Muscle layer of colon (tissue), 2 donors: ENCODE measurements at regions not wholly inside any gene's neighbourhood (a gene's known extent, or its start where the extent isn't known, plus 50 kb on each side); places are given as distances from the start of the nearest gene placed in this dataset.

Experiments used
- H3K27ac ChIP-seq: one replicate; pipeline ENCODE4 v1.7.0; 2013; ENCODE audit warnings: low read depth, mild to moderate bottlenecking, low read length, moderate library complexity
- H3K27me3 ChIP-seq, 2 donors: one replicate each; pipeline ENCODE4 v1.7.0; 2013; ENCODE audit warnings: low read length in 2 of 2, mild to moderate bottlenecking in 2 of 2; ENCODE audit not compliant: insufficient read depth in 2 of 2, control insufficient read depth in 1 of 2
- H3K36me3 ChIP-seq: one replicate; pipeline ENCODE4 v1.7.0; 2013; ENCODE audit warnings: mild to moderate bottlenecking, low read length; ENCODE audit not compliant: insufficient read depth
- H3K4me1 ChIP-seq: one replicate; pipeline ENCODE4 v1.7.0; 2013; ENCODE audit warnings: mild to moderate bottlenecking, low read length; ENCODE audit not compliant: insufficient read depth
- H3K4me3 ChIP-seq, 2 donors: one replicate each; pipeline ENCODE4 v1.7.0; 2013; ENCODE audit warnings: low read length in 2 of 2, low read depth in 1 of 2, mild to moderate bottlenecking in 1 of 2, moderate library complexity in 1 of 2
- H3K9ac ChIP-seq: one replicate; pipeline ENCODE4 v1.7.0; 2013; ENCODE audit warnings: low read length
- H3K9me3 ChIP-seq: one replicate; pipeline ENCODE4 v1.7.0; 2013; ENCODE audit warnings: mild to moderate bottlenecking, low read length
- donor health status: abdominal sarcoma.
- donor health status: Adenocarcinoma of cecum.

- H3K27me3 ChIP-seq, result no peaks in the 10 kb centered on the region
- no peak overlapping the region for H3K27ac ChIP-seq
- no peak overlapping the region for H3K9ac ChIP-seq
- no peaks in the 10 kb centered on the region for H3K36me3 ChIP-seq
- no peaks in the 10 kb centered on the region for H3K9me3 ChIP-seq
- H3K4me3 ChIP-seq, result no peak overlapping the region
- H3K4me1 ChIP-seq, result peaks cover 18% of the 10 kb centered on the region
Measured at GRCh38 chr6:105646391-105646867, 243.5 kb upstream of the PREP start.

- H3K27ac ChIP-seq, result no peak overlapping the region
- no peaks in the 10 kb centered on the region for H3K27me3 ChIP-seq
- H3K4me1 ChIP-seq, result peaks cover 18% of the 10 kb centered on the region
Measured at GRCh38 chr6:105645958-105646357, 243.1 kb upstream of the PREP start.

GRCh38 chr6:105645156-105645555 lies 242.3 kb upstream of the PREP start:
- no peak overlapping the region for H3K9ac ChIP-seq
- no peak overlapping the region for H3K4me3 ChIP-seq
- H3K27me3 ChIP-seq, result no peaks in the 10 kb centered on the region
- H3K27ac ChIP-seq, result no peak overlapping the region
- no peaks in the 10 kb centered on the region for H3K9me3 ChIP-seq
- H3K4me1 ChIP-seq, result peaks cover 18% of the 10 kb centered on the region
- no peaks in the 10 kb centered on the region for H3K36me3 ChIP-seq

More at GRCh38 chr6:105645958-105646357, 243.1 kb upstream of the PREP start:
- H3K9me3 ChIP-seq, result no peaks in the 10 kb centered on the region
- H3K36me3 ChIP-seq, result no peaks in the 10 kb centered on the region
- H3K9ac ChIP-seq, result no peak overlapping the region
- no peak overlapping the region for H3K4me3 ChIP-seq

GRCh38 chr6:105644691-105645090 lies 241.8 kb upstream of the PREP start:
- Histone ChIP-seq H3K36me3 (no peaks in the 10 kb centered on the region), H3K4me1 (peaks cover 18% of the 10 kb centered on the region), H3K27me3 (no peaks in the 10 kb centered on the region), H3K27ac (no peak overlapping the region), H3K9me3 (no peaks in the 10 kb centered on the region), H3K9ac (no peak overlapping the region), H3K4me3 (no peak overlapping the region)

- no peaks in the 10 kb centered on the region for H3K27me3 ChIP-seq
- peaks cover 18% of the 10 kb centered on the region for H3K4me1 ChIP-seq
- H3K9me3 ChIP-seq, result no peaks in the 10 kb centered on the region
- no peaks in the 10 kb centered on the region for H3K36me3 ChIP-seq
- H3K27ac ChIP-seq, result no peak overlapping the region
- no peak overlapping the region for H3K4me3 ChIP-seq
- H3K9ac ChIP-seq, result no peak overlapping the region
Measured at GRCh38 chr6:105644073-105644489, 241.2 kb upstream of the PREP start.

GRCh38 chr6:105642708-105643107 lies 239.8 kb upstream of the PREP start:
- Histone ChIP-seq H3K27me3 (no peaks in the 10 kb centered on the region), H3K9me3 (no peaks in the 10 kb centered on the region), H3K36me3 (no peaks in the 10 kb centered on the region), H3K4me3 (no peak overlapping the region), H3K4me1 (peaks cover 18% of the 10 kb centered on the region), H3K27ac (no peak overlapping the region), H3K9ac (no peak overlapping the region)

GRCh38 chr6:105641504-105641903 lies 238.6 kb upstream of the PREP start:
- H3K36me3 ChIP-seq, result no peaks in the 10 kb centered on the region
- no peak overlapping the region for H3K4me3 ChIP-seq
- H3K27ac ChIP-seq, result no peak overlapping the region
- H3K4me1 ChIP-seq, result peaks cover 18% of the 10 kb centered on the region
- H3K9ac ChIP-seq, result no peak overlapping the region
- no peaks in the 10 kb centered on the region for H3K9me3 ChIP-seq
- no peaks in the 10 kb centered on the region for H3K27me3 ChIP-seq

GRCh38 chr6:105639124-105639523 lies 236.2 kb upstream of the PREP start:
- Histone ChIP-seq H3K36me3 (no peaks in the 10 kb centered on the region), H3K27me3 (no peaks in the 10 kb centered on the region), H3K4me1 (no peaks in the 10 kb centered on the region), H3K27ac (no peak overlapping the region), H3K9me3 (no peaks in the 10 kb centered on the region), H3K9ac (no peak overlapping the region), H3K4me3 (no peak overlapping the region)

GRCh38 chr6:105633814-105634213 lies 230.9 kb upstream of the PREP start:
- Histone ChIP-seq H3K36me3 (no peaks in the 10 kb centered on the region), H3K9ac (no peak overlapping the region), H3K4me1 (no peaks in the 10 kb centered on the region), H3K27me3 (no peaks in the 10 kb centered on the region), H3K4me3 (no peak overlapping the region), H3K9me3 (no peaks in the 10 kb centered on the region), H3K27ac (no peak overlapping the region)

- Histone ChIP-seq H3K9ac (no peak overlapping the region), H3K9me3 (no peaks in the 10 kb centered on the region), H3K36me3 (no peaks in the 10 kb centered on the region), H3K4me1 (no peaks in the 10 kb centered on the region), H3K4me3 (no peak overlapping the region), H3K27me3 (no peaks in the 10 kb centered on the region), H3K27ac (no peak overlapping the region)
Measured at GRCh38 chr6:105628156-105628860, 225.4 kb upstream of the PREP start.

GRCh38 chr6:105626295-105627158 lies 223.6 kb upstream of the PREP start:
- Histone ChIP-seq H3K4me3 (no peak overlapping the region), H3K36me3 (no peaks in the 10 kb centered on the region), H3K4me1 (no peaks in the 10 kb centered on the region), H3K9ac (no peak overlapping the region), H3K27ac (no peak overlapping the region), H3K27me3 (no peaks in the 10 kb centered on the region), H3K9me3 (no peaks in the 10 kb centered on the region)
